ENCODE measurements at regions not wholly inside any gene's neighbourhood (a gene's known extent, or its start where the extent isn't known, plus 50 kb on each side); places are given as distances from the start of the nearest gene placed in this dataset.

GRCh38 chr14:42228611-42229010 lies 621.9 kb downstream of the LRFN5 start:
- Histone ChIP-seq H3K9me2 (replicated peaks; ENCODE audit: control insufficient read depth, low read length) (no peaks in the 10 kb centered on the region), H4K20me1 (ENCODE audit: control insufficient read depth, insufficient read depth, low read depth, low read length) (no peaks in the 10 kb centered on the region), H3K9me3 (ENCODE audit: control insufficient read depth, insufficient read depth, low read length) (no peaks in the 10 kb centered on the region), H3K27me3 (ENCODE audit: control insufficient read depth, low read length) (no peaks in the 10 kb centered on the region), H3K4me1 (ENCODE audit: control insufficient read depth, low read length) (no peaks in the 10 kb centered on the region), H3K4me2 (ENCODE audit: low read length) (no peak overlapping the region), H3F3A (ENCODE audit: control insufficient read depth, insufficient read depth) (no peaks in the 10 kb centered on the region), H3K79me2 (ENCODE audit: control insufficient read depth, low read length) (no peaks in the 10 kb centered on the region), H3K36me3 (ENCODE audit: control insufficient read depth, low read length) (no peaks in the 10 kb centered on the region), H3K4me3 (ENCODE audit: low read length) (no peak overlapping the region), H3K27ac (ENCODE audit: low read depth, low read length) (no peak overlapping the region)
- TF ChIP-seq, protein P1, sequence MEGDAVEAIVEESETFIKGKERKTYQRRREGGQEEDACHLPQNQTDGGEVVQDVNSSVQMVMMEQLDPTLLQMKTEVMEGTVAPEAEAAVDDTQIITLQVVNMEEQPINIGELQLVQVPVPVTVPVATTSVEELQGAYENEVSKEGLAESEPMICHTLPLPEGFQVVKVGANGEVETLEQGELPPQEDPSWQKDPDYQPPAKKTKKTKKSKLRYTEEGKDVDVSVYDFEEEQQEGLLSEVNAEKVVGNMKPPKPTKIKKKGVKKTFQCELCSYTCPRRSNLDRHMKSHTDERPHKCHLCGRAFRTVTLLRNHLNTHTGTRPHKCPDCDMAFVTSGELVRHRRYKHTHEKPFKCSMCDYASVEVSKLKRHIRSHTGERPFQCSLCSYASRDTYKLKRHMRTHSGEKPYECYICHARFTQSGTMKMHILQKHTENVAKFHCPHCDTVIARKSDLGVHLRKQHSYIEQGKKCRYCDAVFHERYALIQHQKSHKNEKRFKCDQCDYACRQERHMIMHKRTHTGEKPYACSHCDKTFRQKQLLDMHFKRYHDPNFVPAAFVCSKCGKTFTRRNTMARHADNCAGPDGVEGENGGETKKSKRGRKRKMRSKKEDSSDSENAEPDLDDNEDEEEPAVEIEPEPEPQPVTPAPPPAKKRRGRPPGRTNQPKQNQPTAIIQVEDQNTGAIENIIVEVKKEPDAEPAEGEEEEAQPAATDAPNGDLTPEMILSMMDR (IDR thresholded peaks at IDR 0.05; ENCODE audit: low read depth, low read length, poor library complexity, severe bottlenecking), result no peak
- TF ChIP-seq EZH2phosphoT487 (IDR thresholded peaks at IDR 0.05; ENCODE audit: borderline replicate concordance, low read length), result no peak

DNA sequence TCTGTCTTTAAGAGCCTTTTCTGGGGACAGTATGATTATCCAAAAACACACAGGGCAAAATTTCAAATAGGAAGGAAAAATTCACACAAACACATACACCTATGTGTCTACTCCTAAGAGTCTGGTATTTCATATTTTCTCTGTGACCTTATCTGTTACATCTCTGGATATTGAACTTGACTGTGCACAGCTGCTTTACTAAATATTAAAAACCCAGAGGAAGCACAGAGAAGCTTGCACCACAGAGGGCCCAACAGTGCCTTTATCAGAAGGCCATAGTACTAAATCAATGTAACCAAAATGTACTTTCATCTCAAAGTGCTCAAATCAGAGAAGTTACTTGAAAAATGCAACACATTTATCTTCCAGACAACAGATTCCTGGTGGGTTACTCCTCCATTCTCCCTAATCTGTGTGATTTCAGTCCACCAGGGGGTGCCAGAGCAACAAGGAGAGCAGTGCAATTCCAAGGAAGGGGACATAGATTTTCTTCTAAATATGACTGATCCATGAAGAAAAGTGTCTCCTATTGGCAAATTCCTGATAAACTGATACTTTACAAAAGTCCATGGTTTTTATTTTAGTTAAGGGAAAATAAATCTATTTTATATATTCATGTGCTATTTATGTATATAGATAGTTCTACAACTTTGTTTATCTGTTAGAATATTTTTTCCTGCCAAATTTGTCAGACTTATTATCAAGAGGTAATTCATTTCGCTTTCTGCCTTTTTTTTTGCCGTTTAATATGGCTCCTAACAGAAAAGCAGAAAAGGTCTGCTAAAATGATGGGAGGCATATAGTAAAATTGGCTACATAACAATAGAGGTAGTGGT lies 617.6 kb downstream of the LRFN5 start:
- Histone ChIP-seq H3K9me2 (replicated peaks; ENCODE audit: control insufficient read depth, low read length) (no peaks in the 10 kb centered on the region), H3F3A (ENCODE audit: control insufficient read depth, insufficient read depth) (no peaks in the 10 kb centered on the region), H3K4me2 (ENCODE audit: low read length) (no peak overlapping the region), H3K27me3 (ENCODE audit: control insufficient read depth, low read length) (no peaks in the 10 kb centered on the region), H3K9me3 (ENCODE audit: control insufficient read depth, insufficient read depth, low read length) (no peaks in the 10 kb centered on the region), H3K79me2 (ENCODE audit: control insufficient read depth, low read length) (no peaks in the 10 kb centered on the region), H3K36me3 (ENCODE audit: control insufficient read depth, low read length) (no peaks in the 10 kb centered on the region), H3K27ac (ENCODE audit: low read depth, low read length) (no peak overlapping the region), H3K4me1 (ENCODE audit: control insufficient read depth, low read length) (no peaks in the 10 kb centered on the region), H4K20me1 (ENCODE audit: control insufficient read depth, insufficient read depth, low read depth, low read length) (no peaks in the 10 kb centered on the region), H3K4me3 (ENCODE audit: low read length) (no peak overlapping the region)
- TF ChIP-seq, protein P1 (IDR thresholded peaks at IDR 0.05; ENCODE audit: low read depth, low read length, poor library complexity, severe bottlenecking), result peak; percentile 81
- TF ChIP-seq EZH2phosphoT487 (IDR thresholded peaks at IDR 0.05; ENCODE audit: borderline replicate concordance, low read length), result no peak

GRCh38 chr14:42222924-42223471 lies 616.3 kb downstream of the LRFN5 start:
- Histone ChIP-seq H3K4me1 (ENCODE audit: control insufficient read depth, low read length) (no peaks in the 10 kb centered on the region), H3K27me3 (ENCODE audit: control insufficient read depth, low read length) (no peaks in the 10 kb centered on the region), H3K36me3 (ENCODE audit: control insufficient read depth, low read length) (no peaks in the 10 kb centered on the region), H3K9me2 (replicated peaks; ENCODE audit: control insufficient read depth, low read length) (no peaks in the 10 kb centered on the region), H3K9me3 (ENCODE audit: control insufficient read depth, insufficient read depth, low read length) (no peaks in the 10 kb centered on the region), H4K20me1 (ENCODE audit: control insufficient read depth, insufficient read depth, low read depth, low read length) (no peaks in the 10 kb centered on the region), H3K27ac (ENCODE audit: low read depth, low read length) (no peak overlapping the region), H3F3A (ENCODE audit: control insufficient read depth, insufficient read depth) (no peaks in the 10 kb centered on the region), H3K4me2 (ENCODE audit: low read length) (no peak overlapping the region), H3K79me2 (ENCODE audit: control insufficient read depth, low read length) (no peaks in the 10 kb centered on the region), H3K4me3 (ENCODE audit: low read length) (no peak overlapping the region)
- TF ChIP-seq, protein P1 (IDR thresholded peaks at IDR 0.05; ENCODE audit: low read depth, low read length, poor library complexity, severe bottlenecking), result no peak
- TF ChIP-seq EZH2phosphoT487 (IDR thresholded peaks at IDR 0.05; ENCODE audit: borderline replicate concordance, low read length), result no peak
